ENCODE measurements at regions not wholly inside any gene's neighbourhood (a gene's known extent, or its start where the extent isn't known, plus 50 kb on each side); places are given as distances from the start of the nearest gene placed in this dataset.

- Histone ChIP-seq H3F3A (ENCODE audit: insufficient read depth, low read length, poor library complexity, severe bottlenecking) (no peaks in the 10 kb centered on the region), H2AFZ (ENCODE audit: low read depth, low read length) (no peak overlapping the region), H3K27me3 (ENCODE audit: insufficient read depth, low read depth, low read length) (no peaks in the 10 kb centered on the region), H3K9me3 (ENCODE audit: low read length) (no peaks in the 10 kb centered on the region), H3K4me3 (ENCODE audit: low read length) (no peak overlapping the region), H4K20me1 (ENCODE audit: insufficient read depth) (no peaks in the 10 kb centered on the region), H3K9me2 (ENCODE audit: insufficient read depth, low read length) (no peaks in the 10 kb centered on the region), H3K79me2 (replicated peaks; ENCODE audit: insufficient read depth, low read length) (no peaks in the 10 kb centered on the region), H3K36me3 (ENCODE audit: insufficient read depth, low read length) (no peaks in the 10 kb centered on the region), H3K4me2 (ENCODE audit: low read length) (no peak overlapping the region), H3K27ac (ENCODE audit: low read length) (no peak overlapping the region), H3K9ac (ENCODE audit: low read length) (no peak overlapping the region)
- TF ChIP-seq TAF1 (IDR thresholded peaks at IDR 0.05; ENCODE audit: low read depth) (no peak), SMC3 (conservative IDR thresholded peaks at IDR 0.05; ENCODE audit: poor library complexity) (no peak), EP300 (conservative IDR thresholded peaks at IDR 0.05; ENCODE audit: poor library complexity, severe bottlenecking) (no peak), MXI1 (conservative IDR thresholded peaks at IDR 0.05; ENCODE audit: poor library complexity, severe bottlenecking) (no peak), CTCF (IDR thresholded peaks at IDR 0.05; ENCODE audit: poor library complexity, severe bottlenecking) (no peak), EZH2 (IDR thresholded peaks at IDR 0.05; ENCODE audit: borderline replicate concordance, insufficient read depth, low read length, poor library complexity, severe bottlenecking) (no peak), POLR2AphosphoS5 (IDR thresholded peaks at IDR 0.05) (no peak), REST (IDR thresholded peaks at IDR 0.05; ENCODE audit: borderline replicate concordance) (no peak), RAD21 (conservative IDR thresholded peaks at IDR 0.05) (no peak)
Measured at GRCh38 chr10:28201410-28202400, 101.2 kb downstream of the MPP7 start.

- no peak overlapping the region for H3K4me3 ChIP-seq (ENCODE audit: low read length)
- no peak for TF ChIP-seq RAD21 (conservative IDR thresholded peaks at IDR 0.05)
- no peak for TF ChIP-seq EP300 (conservative IDR thresholded peaks at IDR 0.05; ENCODE audit: poor library complexity, severe bottlenecking)
- no peaks in the 10 kb centered on the region for H3K9me2 ChIP-seq (ENCODE audit: insufficient read depth, low read length)
- no peaks in the 10 kb centered on the region for H3K9me3 ChIP-seq (ENCODE audit: low read length)
- no peak overlapping the region for H3K27ac ChIP-seq (ENCODE audit: low read length)
- H3K4me2 ChIP-seq (ENCODE audit: low read length): no peak overlapping the region
- H3K27me3 ChIP-seq (ENCODE audit: insufficient read depth, low read depth, low read length): no peaks in the 10 kb centered on the region
- no peaks in the 10 kb centered on the region for H3K79me2 ChIP-seq (replicated peaks; ENCODE audit: insufficient read depth, low read length)
- H3F3A ChIP-seq (ENCODE audit: insufficient read depth, low read length, poor library complexity, severe bottlenecking): no peaks in the 10 kb centered on the region
- no peaks in the 10 kb centered on the region for H3K36me3 ChIP-seq (ENCODE audit: insufficient read depth, low read length)
- no peaks in the 10 kb centered on the region for H4K20me1 ChIP-seq (ENCODE audit: insufficient read depth)
- no peak overlapping the region for H2AFZ ChIP-seq (ENCODE audit: low read depth, low read length)
- H3K9ac ChIP-seq (ENCODE audit: low read length): no peak overlapping the region
Measured at GRCh38 chr10:28200775-28201174, 102.1 kb downstream of the MPP7 start.

Measured in neural cell (in vitro differentiated cells).